ENCODE measurements at regions not wholly inside any gene's neighbourhood (a gene's known extent, or its start where the extent isn't known, plus 50 kb on each side); places are given as distances from the start of the nearest gene placed in this dataset.

- no peak for TF ChIP-seq SP1 (IDR thresholded peaks at IDR 0.05; ENCODE audit: low read depth, low read length)
Measured at GRCh38 chr5:85590764-85591163, 1027.0 kb upstream of the COX7C start (continued).

GRCh38 chr5:85591311-85591710, 1026.4 kb upstream of the COX7C start:
- no peak for DNase-seq (ENCODE audit: low read depth in 1 of 2, low spot score in 2 of 2)
- Histone ChIP-seq H2AFZ (ENCODE audit: low read length) (no peak overlapping the region), H3K4me1 (replicated peaks in 1 of 4; ENCODE audit: control insufficient read depth in 3 of 4, insufficient read depth in 4 of 4, low read length in 3 of 4) (peaks cover 0 to 9% (median 0%) of the 10 kb centered on the region in 4 experiments; a peak in 1 of 7 replicates), H2BK120ac (replicated peaks; ENCODE audit: low read depth, low read length) (no peak overlapping the region), H3K23me2 (ENCODE audit: low read depth, low read length) (no peaks in the 10 kb centered on the region), H3K9me3 (ENCODE audit: insufficient read depth in 2 of 2, low read depth in 1 of 2, low read length in 1 of 2) (no peaks in the 10 kb centered on the region), H2BK12ac (ENCODE audit: low read depth, low read length) (no peak overlapping the region), H2BK15ac (ENCODE audit: low read length) (no peak overlapping the region), H4K8ac (ENCODE audit: extremely low read depth, insufficient read depth, low read length) (no peak overlapping the region), H3K23ac (ENCODE audit: insufficient read length) (no peak overlapping the region), H2BK20ac (ENCODE audit: low read length) (no peak overlapping the region), H4K20me1 (replicated peaks in 1 of 2; ENCODE audit: control insufficient read depth in 1 of 2, insufficient read depth in 2 of 2, low read length in 2 of 2) (no peaks in the 10 kb centered on the region), H3K27me3 (replicated peaks in 1 of 4; ENCODE audit: control insufficient read depth in 3 of 4, extremely low read depth in 1 of 4, insufficient read depth in 3 of 4, low read length in 3 of 4) (no peaks in the 10 kb centered on the region), H3K27ac (ENCODE audit: low read depth, low read length) (no peak overlapping the region), H3K14ac (ENCODE audit: insufficient read length) (no peak overlapping the region), H3K79me2 (ENCODE audit: control insufficient read depth in 1 of 2, insufficient read depth in 2 of 2, low read length in 2 of 2) (no peaks in the 10 kb centered on the region), H3K4me3 (ENCODE audit: extremely low read depth in 1 of 4, insufficient read depth in 2 of 4, low read depth in 3 of 4, low read length in 4 of 4) (no peak overlapping the region), H3K36me3 (ENCODE audit: control insufficient read depth in 2 of 4, insufficient read depth in 4 of 4, low read length in 3 of 4) (no peaks in the 10 kb centered on the region; a peak in 1 of 8 replicates), H3K79me1 (ENCODE audit: low read depth, low read length) (no peaks in the 10 kb centered on the region), H2BK5ac (ENCODE audit: low read depth, low read length) (no peak overlapping the region), H3K4me2 (ENCODE audit: insufficient read depth in 1 of 2, low read depth in 2 of 2, low read length in 2 of 2) (no peak overlapping the region), H3K9ac (replicated peaks in 1 of 4; ENCODE audit: extremely low read depth in 1 of 4, low read depth in 3 of 4, low read length in 3 of 4) (no peak overlapping the region), H3K18ac (ENCODE audit: extremely low read depth, low read length) (no peak overlapping the region), H3K56ac (replicated peaks; ENCODE audit: insufficient read length, low read depth, low read length) (no peak overlapping the region), H2AK5ac (ENCODE audit: low read depth, low read length) (no peak overlapping the region), H3K4ac (replicated peaks; ENCODE audit: insufficient read length, low read depth, low read length) (no peak overlapping the region), H4K91ac (replicated peaks; ENCODE audit: insufficient read length, low read length) (no peak overlapping the region), H4K5ac (ENCODE audit: insufficient read length, low read depth, low read length) (no peak overlapping the region)
- no peak for FAIRE-seq
- POLR2A ChIA-PET (ENCODE audit: partially characterized antibody), result no interaction called here
- whole genome bisulfite sequencing, 2 experiments (ENCODE audit: extremely low coverage in 1 of 2, insufficient coverage in 1 of 2, insufficient read length in 1 of 2, insufficient replicate concordance in 2 of 2, low coverage in 1 of 2, low lambda C conversion rate in 2 of 2, missing lambda C conversion rate in 1 of 2), result 92% methylated on average over 3 of the region's 3 CpGs; no CpG with 5 or more reads in 1 of the 2 experiments
- CTCF ChIA-PET (ENCODE audit: partially characterized antibody), result no interaction called here

Data from H1 (cell line).